Stimulated activated CD4-positive, alpha-beta T cell treated with anti-CD3 and anti-CD28 coated beads, Interleukin-1b, Interleukin-23, amount 100 ng/mL, for 4 hours (primary cell): ENCODE measurements at regions not wholly inside any gene's neighbourhood (a gene's known extent, or its start where the extent isn't known, plus 50 kb on each side); places are given as distances from the start of the nearest gene placed in this dataset.

Experiments
- DNase-seq, 2 donors: peaks; one replicate each; pipeline ENCODE4 v3.0.0-alpha.2; 2020; ENCODE audit warnings: low read depth in 2 of 2

- DNase-seq = no peak
These were observed 373.1 kb upstream of the NETO1 start for GRCh38 chr18:73240899-73241298.

- no peak for DNase-seq
These were observed 368.1 kb upstream of the NETO1 start for GRCh38 chr18:73235921-73236320.

DNA sequence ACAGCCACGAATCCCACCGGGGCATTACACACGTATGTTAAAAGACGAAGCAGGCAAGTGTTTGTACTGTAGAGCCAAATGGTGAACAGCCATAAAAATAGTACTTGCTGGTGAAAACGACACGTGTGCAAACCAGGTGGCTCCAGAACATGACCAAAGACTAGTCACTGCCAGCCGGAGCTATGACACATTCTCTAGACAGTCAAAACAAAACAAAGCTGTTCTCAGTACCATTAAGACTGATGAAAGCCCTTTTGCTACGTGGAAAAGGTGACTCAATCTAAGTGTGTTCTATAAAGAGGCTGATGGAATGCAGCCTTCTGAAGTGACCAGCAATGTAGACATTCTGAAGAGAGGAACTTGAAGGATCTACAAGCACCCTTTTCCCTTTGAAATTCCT, 367.7 kb upstream of the NETO1 start:
- DNase-seq = no peak

GRCh38 chr18:73232933-73233332, 365.1 kb upstream of the NETO1 start:
- DNase-seq = no peak

- DNase-seq = no peak
These were observed 352.9 kb upstream of the NETO1 start for GRCh38 chr18:73220663-73221062.

DNA sequence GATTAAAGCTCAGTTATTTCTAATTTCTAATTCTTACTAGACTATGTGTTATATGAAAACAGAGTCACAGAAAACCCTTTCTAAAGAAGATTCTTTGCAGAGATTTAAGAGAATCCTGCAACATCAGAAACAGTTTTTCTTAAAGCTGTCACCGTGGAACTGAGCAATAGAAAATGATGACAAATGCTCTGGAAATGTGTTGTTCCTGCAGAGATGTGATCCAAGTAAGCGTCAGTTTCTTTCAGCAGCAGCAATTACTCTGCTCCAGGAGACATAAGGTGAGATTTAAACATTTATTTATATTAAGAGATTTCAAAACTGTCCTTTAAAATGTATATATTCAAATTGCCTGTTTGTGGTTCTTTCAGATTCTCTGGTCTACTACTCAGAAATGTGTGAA, 350.5 kb upstream of the NETO1 start:
- DNase-seq = no peak

DNA sequence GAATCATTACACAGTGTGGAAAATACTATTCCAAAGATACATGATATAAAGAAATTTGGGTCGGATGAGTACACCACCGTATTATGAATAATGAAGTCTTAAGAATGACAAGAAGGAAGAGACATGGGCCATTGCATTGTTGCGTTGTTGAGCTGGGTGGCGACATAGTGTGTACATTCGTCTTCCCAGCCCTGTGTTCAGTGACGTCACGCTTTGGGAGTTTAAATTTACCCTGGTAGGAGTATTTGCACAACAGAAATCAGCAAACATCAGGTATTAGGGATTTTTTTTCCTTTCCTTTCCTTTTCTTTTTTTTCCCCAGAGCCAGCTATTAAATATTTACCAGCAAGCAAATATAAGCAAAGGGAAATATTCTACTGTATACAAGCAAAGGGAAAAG, 347.2 kb upstream of the NETO1 start:
- no peak for DNase-seq

DNA sequence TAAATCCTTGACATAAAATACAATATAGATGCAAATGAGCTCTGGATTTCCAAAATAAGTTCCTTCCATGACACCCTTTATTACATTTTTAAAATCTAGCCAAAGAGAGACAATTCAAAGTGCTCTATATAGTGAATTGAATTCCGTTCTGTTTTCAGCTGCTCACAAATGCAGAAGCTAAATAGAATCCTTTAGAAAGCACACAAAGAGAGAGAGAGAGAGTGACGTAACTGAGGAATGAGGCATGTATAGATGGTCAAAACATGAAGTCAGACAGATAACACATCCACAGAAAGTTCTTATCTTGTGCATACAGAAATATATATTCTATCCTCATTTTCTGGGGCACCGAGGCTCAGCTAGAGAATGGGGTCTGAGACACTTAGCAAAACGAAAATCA, 344.7 kb upstream of the NETO1 start:
- no peak for DNase-seq

DNA sequence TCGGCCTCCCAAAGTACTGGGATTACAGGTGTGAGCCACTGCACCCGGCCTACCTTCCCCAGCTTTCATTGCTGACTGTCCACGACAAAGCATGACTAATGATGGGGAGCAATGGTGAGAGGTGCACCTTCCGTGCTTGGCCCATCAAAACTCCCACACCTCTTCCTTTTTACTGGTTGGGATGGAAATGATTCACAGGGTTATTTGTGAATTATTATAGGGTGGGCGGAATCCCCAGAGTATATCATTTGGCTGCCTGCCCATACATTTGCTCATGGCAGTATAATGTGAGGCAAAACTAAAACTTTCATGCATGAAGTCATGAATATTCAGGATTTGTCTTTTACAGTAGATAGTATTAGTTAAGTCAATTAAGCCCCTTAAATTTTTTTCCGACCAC, 334.2 kb upstream of the NETO1 start:
- no peak for DNase-seq

- no peak for DNase-seq
These were observed 331.4 kb upstream of the NETO1 start for GRCh38 chr18:73199151-73199550.

GRCh38 chr18:73189718-73190117, 321.9 kb upstream of the NETO1 start:
- no peak for DNase-seq

DNA sequence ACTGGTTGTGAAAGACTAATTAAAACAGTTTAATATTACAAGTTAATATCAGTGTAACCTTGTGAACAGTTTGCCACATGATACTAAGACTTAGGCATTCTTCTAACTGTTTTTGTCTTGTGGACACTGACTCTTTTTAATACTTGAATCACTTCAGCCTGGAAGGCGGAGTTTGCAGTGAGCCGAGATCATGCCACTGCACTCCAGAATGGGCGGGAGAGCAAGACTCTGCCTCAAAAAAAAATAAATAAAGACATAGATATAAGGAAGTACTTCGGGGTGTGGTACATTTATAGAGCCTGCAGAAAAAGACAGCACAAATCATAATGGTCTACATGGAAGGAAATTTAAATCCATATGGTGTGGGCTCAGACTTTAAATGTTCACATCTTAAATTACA, 300.4 kb upstream of the NETO1 start:
- no peak for DNase-seq

DNA sequence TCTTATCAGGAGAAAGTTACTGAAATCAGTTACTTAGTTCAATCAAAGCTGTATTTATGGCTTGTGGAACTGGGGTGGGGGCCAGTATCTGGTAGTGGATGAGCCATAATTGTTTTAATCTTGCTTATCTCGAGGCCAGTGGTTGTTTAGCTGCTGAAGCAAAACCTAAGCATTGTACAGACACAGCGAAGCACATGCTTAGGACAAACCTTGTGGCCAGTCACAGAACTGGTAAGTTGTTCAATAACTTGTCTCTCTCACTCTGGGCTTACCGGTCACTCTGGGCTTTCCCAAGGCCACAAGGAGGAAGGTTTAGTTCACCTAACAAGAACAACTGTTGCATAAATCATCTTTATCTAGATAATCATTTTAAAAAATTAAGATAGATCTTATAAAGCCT, 296.6 kb upstream of the NETO1 start:
- DNase-seq = no peak

DNA sequence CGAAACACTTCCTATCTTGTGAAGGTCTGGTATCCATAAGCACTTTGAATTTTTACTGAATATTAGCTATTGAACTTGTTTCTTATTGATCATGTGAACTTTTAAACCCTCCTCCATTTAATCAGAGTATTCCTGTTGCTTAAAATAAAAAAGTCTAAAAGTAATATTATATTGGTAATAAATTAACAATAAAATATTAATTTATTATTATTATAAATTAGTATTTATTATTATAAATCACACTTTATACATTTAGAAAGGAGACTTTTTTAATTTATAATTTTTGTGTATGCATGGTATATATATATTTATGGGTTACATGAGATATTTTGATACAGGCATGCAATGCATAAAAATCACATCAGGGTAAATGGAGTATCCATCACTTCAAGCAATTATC, 295.4 kb upstream of the NETO1 start:
- DNase-seq = no peak

DNA sequence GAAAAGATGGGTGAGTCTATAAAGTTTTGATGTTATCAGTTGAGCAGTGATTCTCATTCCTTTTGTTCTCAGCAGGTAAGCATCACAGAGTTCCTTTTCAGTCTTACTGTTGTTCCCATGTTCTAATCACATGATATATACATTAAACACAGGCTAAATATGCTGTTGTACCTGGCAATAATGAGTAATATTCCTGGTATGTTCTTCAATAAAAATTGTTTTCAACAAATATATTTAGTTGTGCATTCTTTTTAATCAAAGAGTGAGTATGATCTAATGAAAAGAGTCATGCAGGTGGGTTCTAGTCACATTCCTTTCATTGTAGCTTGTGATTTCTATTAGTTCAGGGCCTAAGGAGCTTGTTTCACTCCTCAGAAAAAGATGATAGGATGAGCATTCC, 288.3 kb upstream of the NETO1 start:
- DNase-seq = no peak

GRCh38 chr18:73153271-73153670, 285.5 kb upstream of the NETO1 start:
- DNase-seq = no peak

- no peak for DNase-seq
These were observed 283.3 kb upstream of the NETO1 start for GRCh38 chr18:73151086-73151485.

- DNase-seq = no peak
These were observed 282.4 kb upstream of the NETO1 start for GRCh38 chr18:73150199-73150598.

DNA sequence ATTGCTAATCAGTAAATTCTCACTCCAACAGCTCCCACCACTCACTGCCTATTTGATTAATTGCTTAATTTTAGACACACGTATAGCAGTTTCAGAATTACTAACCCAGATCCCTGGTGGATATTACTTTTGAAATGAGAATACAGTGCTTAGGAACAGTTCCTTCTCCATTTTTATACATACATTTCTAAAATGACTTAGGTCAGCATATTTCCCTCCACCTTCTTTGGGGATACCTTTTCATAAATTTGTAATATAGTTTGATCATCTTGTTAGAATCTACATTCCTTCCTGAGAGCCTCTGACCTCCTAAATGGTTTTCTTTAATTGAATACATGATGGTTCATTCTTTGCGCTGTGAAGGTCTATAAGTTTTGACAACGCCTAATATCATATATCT, 279.8 kb upstream of the NETO1 start:
- no peak for DNase-seq

DNA sequence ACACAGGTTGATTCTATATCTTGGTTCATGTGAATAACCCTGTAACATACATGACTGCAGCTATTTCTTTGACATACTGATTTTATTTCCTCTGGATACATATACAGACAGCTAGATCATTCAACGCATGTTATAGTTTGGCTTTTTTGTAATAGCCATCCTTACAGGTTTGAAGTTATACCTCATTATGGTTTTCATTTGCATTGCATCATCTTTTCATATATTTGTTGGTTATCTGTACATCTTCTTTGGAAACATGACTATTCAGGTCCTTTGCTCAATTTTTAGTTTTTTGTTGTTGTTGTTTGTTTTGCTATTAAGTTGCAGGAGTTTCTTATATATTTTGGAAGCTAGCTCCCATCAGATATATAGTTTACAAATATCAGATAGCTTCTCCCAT, 276.2 kb upstream of the NETO1 start:
- DNase-seq = no peak

DNA sequence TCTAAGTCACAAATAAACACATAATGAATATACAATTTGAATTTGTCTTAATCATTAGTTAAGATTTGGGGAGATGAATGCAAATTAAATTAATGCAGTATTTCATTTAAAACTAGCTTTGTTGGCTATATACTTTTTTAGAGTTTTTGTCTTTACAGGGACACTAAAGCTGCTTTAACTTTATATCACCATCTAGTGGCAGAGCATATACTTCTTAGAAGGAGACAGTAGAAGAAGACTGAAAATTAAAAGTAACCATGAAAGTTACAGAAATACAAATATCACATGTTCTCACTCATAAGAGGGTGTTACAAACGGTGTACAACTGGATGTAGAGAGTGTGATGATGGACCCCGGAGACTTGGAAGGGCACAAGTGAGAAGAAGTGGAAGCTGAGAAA, 268.3 kb upstream of the NETO1 start:
- DNase-seq = no peak

DNA sequence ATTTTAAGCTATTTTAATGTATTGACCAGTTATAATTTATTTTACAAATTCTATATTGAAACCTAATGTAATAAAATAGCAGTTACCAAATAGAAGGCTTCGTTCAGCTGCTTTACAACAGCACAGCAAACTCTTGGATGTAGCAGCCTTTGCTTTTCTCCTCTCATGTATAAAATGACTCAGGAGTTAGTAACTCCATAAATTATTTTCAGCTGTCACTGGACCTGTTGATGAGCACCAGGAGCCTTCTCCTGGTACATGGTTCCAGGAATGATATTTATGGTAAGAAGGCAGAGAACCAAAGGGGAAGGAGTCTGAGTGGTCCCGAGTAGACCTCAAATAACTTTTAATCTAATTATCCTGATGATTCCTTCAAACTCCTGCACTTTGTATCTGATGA, 256.4 kb upstream of the NETO1 start:
- DNase-seq = no peak

DNA sequence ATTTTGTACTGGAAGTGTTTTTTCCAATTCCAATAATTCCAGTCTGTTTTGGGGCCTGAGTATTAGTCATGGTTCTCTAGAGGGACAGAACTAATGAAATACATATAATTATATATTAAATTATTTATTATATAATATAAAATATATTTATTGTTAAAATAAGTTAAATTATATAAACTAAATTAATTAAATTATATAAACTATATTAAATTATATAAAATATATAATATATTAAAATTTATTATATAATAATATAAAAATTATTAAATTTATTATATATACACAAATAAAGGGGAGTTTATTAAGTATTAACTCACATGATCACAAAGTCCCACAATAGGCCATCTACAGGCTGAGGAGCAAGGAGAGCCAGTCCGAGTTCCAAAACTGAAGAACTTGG, 253.4 kb upstream of the NETO1 start:
- no peak for DNase-seq

DNA sequence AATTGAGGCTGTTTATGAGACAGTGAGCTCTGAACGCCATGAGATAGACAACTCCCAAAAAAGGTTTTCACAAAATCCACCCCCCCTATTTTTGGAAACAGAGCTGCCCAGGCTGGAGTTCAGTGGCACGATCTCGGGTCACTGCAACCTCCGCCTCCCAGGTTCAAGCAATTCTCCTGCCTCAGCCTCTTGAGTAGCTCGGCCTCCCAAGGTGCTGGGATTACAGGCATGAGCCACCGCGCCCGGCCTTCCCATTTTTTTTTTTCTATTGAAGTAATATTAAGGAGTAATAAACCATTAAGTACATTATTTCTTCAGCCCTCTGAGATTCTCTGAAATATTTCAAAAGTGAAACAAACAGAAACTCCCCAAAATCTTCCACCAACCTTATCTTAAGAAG, 252.8 kb upstream of the NETO1 start:
- no peak for DNase-seq

DNA sequence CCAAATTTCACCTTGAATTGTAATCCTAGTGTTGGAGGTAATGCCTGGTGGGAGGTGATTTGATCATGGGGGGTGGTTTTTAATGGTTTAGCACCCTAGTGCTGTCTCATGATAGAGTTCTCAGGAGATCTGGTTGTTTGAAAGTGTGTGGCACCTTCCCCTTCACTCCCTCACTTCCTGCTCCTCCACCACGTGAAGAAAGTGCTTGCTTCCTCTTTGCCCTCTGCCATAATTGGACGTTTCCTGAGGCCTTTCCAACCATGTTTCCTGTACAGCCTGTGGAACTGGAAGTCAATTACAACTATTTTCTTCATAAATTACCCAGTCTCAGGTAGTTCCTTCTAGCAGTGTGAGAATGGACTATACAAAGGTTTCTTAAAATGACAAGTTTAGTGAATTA, 251.8 kb upstream of the NETO1 start:
- DNase-seq = no peak
